ENCODE measurements at regions not wholly inside any gene's neighbourhood (a gene's known extent, or its start where the extent isn't known, plus 50 kb on each side); places are given as distances from the start of the nearest gene placed in this dataset.
A peak's percentile ranks its signal among the peaks of the same experiment; 100 is the strongest.

GRCh38 chr15:72971766-72972165 lies 80.5 kb upstream of the NEO1 start:
- ATAC-seq (no peak), DNase-seq (no peak)
- H3K4me1 ChIP-seq: peaks cover 4% of the 10 kb centered on the region
- H3K36me3 ChIP-seq: no peaks in the 10 kb centered on the region
- peak overlapping the region; percentile 50 for H3K27ac ChIP-seq
- no peaks in the 10 kb centered on the region for H3K27me3 ChIP-seq (ENCODE audit: low read depth)
- TF ChIP-seq CTCF (IDR thresholded peaks at IDR 0.05): no peak
- no peaks in the 10 kb centered on the region for H3K9me3 ChIP-seq
- peak overlapping the region; percentile 22 for H3K4me3 ChIP-seq
- intact Hi-C loops (cut with DNase I): no loop called here

- ATAC-seq (no peak), DNase-seq (no peak)
- Histone ChIP-seq H3K36me3 (no peaks in the 10 kb centered on the region), H3K4me3 (peak overlapping the region; percentile 22), H3K9me3 (no peaks in the 10 kb centered on the region), H3K27ac (peak overlapping the region; percentile 50), H3K27me3 (ENCODE audit: low read depth) (no peaks in the 10 kb centered on the region), H3K4me1 (peaks cover 4% of the 10 kb centered on the region)
- intact Hi-C loops (cut with DNase I): no loop called here
- TF ChIP-seq CTCF (IDR thresholded peaks at IDR 0.05): no peak
Observed at GRCh38 chr15:72970933-72971760, 81.1 kb upstream of the NEO1 start.

GRCh38 chr15:72968531-72968922 lies 83.7 kb upstream of the NEO1 start:
- intact Hi-C loops (cut with DNase I): no loop called here

GRCh38 chr15:72967811-72968530 lies 84.3 kb upstream of the NEO1 start:
- Histone ChIP-seq H3K27me3 (ENCODE audit: low read depth) (no peaks in the 10 kb centered on the region), H3K36me3 (no peaks in the 10 kb centered on the region), H3K4me1 (peaks cover 4% of the 10 kb centered on the region), H3K4me3 (no peak overlapping the region), H3K9me3 (no peaks in the 10 kb centered on the region), H3K27ac (no peak overlapping the region)
- ATAC-seq: no peak
- intact Hi-C loops (cut with DNase I): no loop called here
- no peak for DNase-seq
- TF ChIP-seq CTCF (IDR thresholded peaks at IDR 0.05): no peak

More at GRCh38 chr15:72968531-72968922, 83.7 kb upstream of the NEO1 start:
- no peaks in the 10 kb centered on the region for H3K36me3 ChIP-seq
- no peaks in the 10 kb centered on the region for H3K27me3 ChIP-seq (ENCODE audit: low read depth)
- peaks cover 4% of the 10 kb centered on the region for H3K4me1 ChIP-seq
- no peak for TF ChIP-seq CTCF (IDR thresholded peaks at IDR 0.05)
- no peak for DNase-seq
- H3K27ac ChIP-seq: no peak overlapping the region
- no peaks in the 10 kb centered on the region for H3K9me3 ChIP-seq
- H3K4me3 ChIP-seq: no peak overlapping the region
- ATAC-seq: no peak

GRCh38 chr15:72967397-72967796 lies 84.9 kb upstream of the NEO1 start:
- H3K27me3 ChIP-seq (ENCODE audit: low read depth): no peaks in the 10 kb centered on the region
- no peaks in the 10 kb centered on the region for H3K36me3 ChIP-seq
- H3K9me3 ChIP-seq: no peaks in the 10 kb centered on the region
- no peak for TF ChIP-seq CTCF (IDR thresholded peaks at IDR 0.05)
- intact Hi-C loops (cut with DNase I): no loop called here
- no peak overlapping the region for H3K4me3 ChIP-seq
- DNase-seq (no peak), ATAC-seq (no peak)
- H3K27ac ChIP-seq: no peak overlapping the region
- peaks cover 4% of the 10 kb centered on the region for H3K4me1 ChIP-seq
